SK-N-SH (cell line): ENCODE measurements at regions not wholly inside any gene's neighbourhood (a gene's known extent, or its start where the extent isn't known, plus 50 kb on each side); places are given as distances from the start of the nearest gene placed in this dataset.

Experiments
- CHD2 ChIP-seq: fragments of 150-350 bp; IDR thresholded peaks from 2 replicates; pipeline ENCODE4 v1.6.1; 2018; ENCODE audit warnings: low read length; ENCODE audit not compliant: partially characterized antibody
- EZH2phosphoT487 ChIP-seq: fragments of 200-600 bp; sonication (generic); IDR thresholded peaks from 2 replicates; pipeline ENCODE4 v1.6.1; 2017; ENCODE audit warnings: low read depth, mixed run types, mild to moderate bottlenecking, antibody characterized with exemption, moderate library complexity, borderline replicate concordance
- FOXM1 ChIP-seq: IDR thresholded peaks from 2 replicates; pipeline ENCODE4 v1.4.0; 2012; ENCODE audit warnings: low read depth, mild to moderate bottlenecking
- MXI1 ChIP-seq: IDR thresholded peaks from 2 replicates; pipeline ENCODE4 v1.6.1; 2012; ENCODE audit warnings: mild to moderate bottlenecking, low read depth, low read length, improper control_type of control experiment
- POLR2AphosphoS5 ChIP-seq: IDR thresholded peaks from 2 replicates; pipeline ENCODE4 v1.6.1; 2012; ENCODE audit warnings: low read depth, low read length
- TAF1 ChIP-seq: IDR thresholded peaks from 2 replicates; pipeline ENCODE4 v1.6.1; 2012; ENCODE audit warnings: low read depth, mild to moderate bottlenecking, low read length, moderate library complexity, borderline replicate concordance
- TEAD4 ChIP-seq: IDR thresholded peaks from 2 replicates; pipeline ENCODE4 v1.4.0; 2012; ENCODE audit warnings: mild to moderate bottlenecking, borderline replicate concordance; ENCODE audit not compliant: insufficient read depth
- TF ChIP-seq, protein P1 (sequence below): fragments of 200-600 bp; sonication (generic); IDR thresholded peaks from 2 replicates; pipeline ENCODE4 v1.6.1; 2017; ENCODE audit warnings: antibody characterized with exemption, mild to moderate bottlenecking, moderate library complexity
- TF ChIP-seq, protein P2 (sequence below): IDR thresholded peaks from 2 replicates; pipeline ENCODE4 v1.6.1; 2012; ENCODE audit warnings: mild to moderate bottlenecking, low read depth, low read length, moderate library complexity
- TF ChIP-seq, protein P3 (sequence below): IDR thresholded peaks from 2 replicates; pipeline ENCODE4 v1.4.0; 2012; ENCODE audit warnings: low read depth
- TF ChIP-seq, protein P4 (sequence below): fragments of 150-350 bp; IDR thresholded peaks from 2 replicates; pipeline ENCODE4 v1.6.1; 2017; ENCODE audit warnings: antibody characterized with exemption, low read length, low read depth, borderline replicate concordance

DNA sequence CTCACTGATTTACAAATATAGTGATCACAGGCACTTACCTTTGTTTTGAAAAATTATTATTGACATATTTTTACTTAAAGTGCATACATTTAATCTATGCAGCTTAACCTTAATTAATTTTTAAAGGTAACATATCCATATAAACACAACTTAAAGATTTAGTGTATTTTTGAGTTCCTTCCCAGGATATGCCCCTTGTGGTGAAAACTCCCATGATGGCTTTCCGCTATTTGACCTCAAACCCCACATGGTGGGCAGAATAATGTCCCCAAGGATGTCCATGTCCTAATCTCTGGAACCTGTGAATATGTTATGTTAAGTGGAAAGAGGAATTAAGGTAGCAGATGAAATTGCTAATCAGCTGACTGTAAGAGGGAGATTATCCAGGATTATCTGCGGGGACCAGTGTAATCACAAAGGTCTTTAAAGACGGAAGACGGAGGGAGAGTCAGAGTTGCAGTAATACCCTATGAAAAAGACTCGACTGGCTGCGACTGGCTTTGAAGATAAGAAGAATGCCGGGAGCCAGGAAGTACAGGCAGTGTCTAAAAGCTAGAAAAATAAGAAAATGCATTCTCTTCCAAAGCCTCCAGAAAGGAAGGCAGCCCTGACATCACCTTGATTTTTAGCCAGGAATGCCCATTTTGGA lies 193.9 kb downstream of the ICE1 start:
- TF ChIP-seq, protein P1, sequence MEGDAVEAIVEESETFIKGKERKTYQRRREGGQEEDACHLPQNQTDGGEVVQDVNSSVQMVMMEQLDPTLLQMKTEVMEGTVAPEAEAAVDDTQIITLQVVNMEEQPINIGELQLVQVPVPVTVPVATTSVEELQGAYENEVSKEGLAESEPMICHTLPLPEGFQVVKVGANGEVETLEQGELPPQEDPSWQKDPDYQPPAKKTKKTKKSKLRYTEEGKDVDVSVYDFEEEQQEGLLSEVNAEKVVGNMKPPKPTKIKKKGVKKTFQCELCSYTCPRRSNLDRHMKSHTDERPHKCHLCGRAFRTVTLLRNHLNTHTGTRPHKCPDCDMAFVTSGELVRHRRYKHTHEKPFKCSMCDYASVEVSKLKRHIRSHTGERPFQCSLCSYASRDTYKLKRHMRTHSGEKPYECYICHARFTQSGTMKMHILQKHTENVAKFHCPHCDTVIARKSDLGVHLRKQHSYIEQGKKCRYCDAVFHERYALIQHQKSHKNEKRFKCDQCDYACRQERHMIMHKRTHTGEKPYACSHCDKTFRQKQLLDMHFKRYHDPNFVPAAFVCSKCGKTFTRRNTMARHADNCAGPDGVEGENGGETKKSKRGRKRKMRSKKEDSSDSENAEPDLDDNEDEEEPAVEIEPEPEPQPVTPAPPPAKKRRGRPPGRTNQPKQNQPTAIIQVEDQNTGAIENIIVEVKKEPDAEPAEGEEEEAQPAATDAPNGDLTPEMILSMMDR: no peak
- TF ChIP-seq TEAD4: no peak
- TF ChIP-seq CHD2: no peak
- TF ChIP-seq EZH2phosphoT487: no peak
- TF ChIP-seq, protein P2, sequence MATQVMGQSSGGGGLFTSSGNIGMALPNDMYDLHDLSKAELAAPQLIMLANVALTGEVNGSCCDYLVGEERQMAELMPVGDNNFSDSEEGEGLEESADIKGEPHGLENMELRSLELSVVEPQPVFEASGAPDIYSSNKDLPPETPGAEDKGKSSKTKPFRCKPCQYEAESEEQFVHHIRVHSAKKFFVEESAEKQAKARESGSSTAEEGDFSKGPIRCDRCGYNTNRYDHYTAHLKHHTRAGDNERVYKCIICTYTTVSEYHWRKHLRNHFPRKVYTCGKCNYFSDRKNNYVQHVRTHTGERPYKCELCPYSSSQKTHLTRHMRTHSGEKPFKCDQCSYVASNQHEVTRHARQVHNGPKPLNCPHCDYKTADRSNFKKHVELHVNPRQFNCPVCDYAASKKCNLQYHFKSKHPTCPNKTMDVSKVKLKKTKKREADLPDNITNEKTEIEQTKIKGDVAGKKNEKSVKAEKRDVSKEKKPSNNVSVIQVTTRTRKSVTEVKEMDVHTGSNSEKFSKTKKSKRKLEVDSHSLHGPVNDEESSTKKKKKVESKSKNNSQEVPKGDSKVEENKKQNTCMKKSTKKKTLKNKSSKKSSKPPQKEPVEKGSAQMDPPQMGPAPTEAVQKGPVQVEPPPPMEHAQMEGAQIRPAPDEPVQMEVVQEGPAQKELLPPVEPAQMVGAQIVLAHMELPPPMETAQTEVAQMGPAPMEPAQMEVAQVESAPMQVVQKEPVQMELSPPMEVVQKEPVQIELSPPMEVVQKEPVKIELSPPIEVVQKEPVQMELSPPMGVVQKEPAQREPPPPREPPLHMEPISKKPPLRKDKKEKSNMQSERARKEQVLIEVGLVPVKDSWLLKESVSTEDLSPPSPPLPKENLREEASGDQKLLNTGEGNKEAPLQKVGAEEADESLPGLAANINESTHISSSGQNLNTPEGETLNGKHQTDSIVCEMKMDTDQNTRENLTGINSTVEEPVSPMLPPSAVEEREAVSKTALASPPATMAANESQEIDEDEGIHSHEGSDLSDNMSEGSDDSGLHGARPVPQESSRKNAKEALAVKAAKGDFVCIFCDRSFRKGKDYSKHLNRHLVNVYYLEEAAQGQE: no peak
- TF ChIP-seq POLR2AphosphoS5: no peak
- TF ChIP-seq, protein P3, sequence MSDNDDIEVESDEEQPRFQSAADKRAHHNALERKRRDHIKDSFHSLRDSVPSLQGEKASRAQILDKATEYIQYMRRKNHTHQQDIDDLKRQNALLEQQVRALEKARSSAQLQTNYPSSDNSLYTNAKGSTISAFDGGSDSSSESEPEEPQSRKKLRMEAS: no peak
- no peak for TF ChIP-seq FOXM1
- TF ChIP-seq, protein P4, sequence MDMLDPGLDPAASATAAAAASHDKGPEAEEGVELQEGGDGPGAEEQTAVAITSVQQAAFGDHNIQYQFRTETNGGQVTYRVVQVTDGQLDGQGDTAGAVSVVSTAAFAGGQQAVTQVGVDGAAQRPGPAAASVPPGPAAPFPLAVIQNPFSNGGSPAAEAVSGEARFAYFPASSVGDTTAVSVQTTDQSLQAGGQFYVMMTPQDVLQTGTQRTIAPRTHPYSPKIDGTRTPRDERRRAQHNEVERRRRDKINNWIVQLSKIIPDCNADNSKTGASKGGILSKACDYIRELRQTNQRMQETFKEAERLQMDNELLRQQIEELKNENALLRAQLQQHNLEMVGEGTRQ: no peak
- TF ChIP-seq TAF1: no peak
- no peak for TF ChIP-seq MXI1
